LHCN-M2 (cell line): ENCODE measurements at regions not wholly inside any gene's neighbourhood (a gene's known extent, or its start where the extent isn't known, plus 50 kb on each side); places are given as distances from the start of the nearest gene placed in this dataset.

Source experiments
- DNase-seq: peaks from one replicate; pipeline ENCODE4 v3.0.0-alpha.2; 2012; ENCODE audit warnings: low read depth

- DNase-seq, result peak; percentile 43
Observed at GRCh38 chr12:30437616-30438015, 258.1 kb downstream of the IPO8 start.

GRCh38 chr12:30437044-30437443 lies 258.6 kb downstream of the IPO8 start:
- peak; percentile 81 for DNase-seq

- DNase-seq, result no peak
Observed at GRCh38 chr12:30428098-30428497, 267.6 kb downstream of the IPO8 start.

GRCh38 chr12:30427555-30427954 lies 268.1 kb downstream of the IPO8 start:
- DNase-seq, result no peak

GRCh38 chr12:30425445-30425844 lies 270.2 kb downstream of the IPO8 start:
- DNase-seq, result no peak

- DNase-seq, result no peak
Observed at GRCh38 chr12:30423330-30423729, 272.3 kb downstream of the IPO8 start.

- DNase-seq, result no peak
Observed at GRCh38 chr12:30422844-30423243, 272.8 kb downstream of the IPO8 start.

GRCh38 chr12:30420561-30420960 lies 275.1 kb downstream of the IPO8 start:
- peak; percentile 63 for DNase-seq

- peak; percentile 99 for DNase-seq
Observed at GRCh38 chr12:30417697-30418231, 277.9 kb downstream of the IPO8 start.

- no peak for DNase-seq
Observed at GRCh38 chr12:30416631-30417030, 279.0 kb downstream of the IPO8 start.

GRCh38 chr12:30415777-30416176 lies 279.9 kb downstream of the IPO8 start:
- no peak for DNase-seq

- no peak for DNase-seq
Observed at GRCh38 chr12:30414507-30414906, 281.2 kb downstream of the IPO8 start.

- DNase-seq, result no peak
Observed at GRCh38 chr12:30400349-30400748, 295.3 kb downstream of the IPO8 start.

GRCh38 chr12:30399859-30400258 lies 295.8 kb downstream of the IPO8 start:
- no peak for DNase-seq

GRCh38 chr12:30396576-30396975 lies 299.1 kb downstream of the IPO8 start:
- DNase-seq, result no peak

GRCh38 chr12:30395190-30395589 lies 300.5 kb downstream of the IPO8 start:
- DNase-seq, result no peak

- no peak for DNase-seq
Observed at GRCh38 chr12:30391766-30392366, 303.8 kb downstream of the IPO8 start.

GRCh38 chr12:30385706-30386105 lies 310.0 kb downstream of the IPO8 start:
- no peak for DNase-seq

GRCh38 chr12:30384976-30385375 lies 310.7 kb downstream of the IPO8 start:
- DNase-seq, result no peak

- DNase-seq, result no peak
Observed at GRCh38 chr12:30378307-30378706, 317.4 kb downstream of the IPO8 start.

- no peak for DNase-seq
Observed at GRCh38 chr12:30364822-30365221, 330.8 kb downstream of the IPO8 start.

GRCh38 chr12:30361145-30361544 lies 334.5 kb downstream of the IPO8 start:
- no peak for DNase-seq

GRCh38 chr12:30358671-30359070 lies 337.0 kb downstream of the IPO8 start:
- DNase-seq, result no peak
